ENCODE measurements at regions not wholly inside any gene's neighbourhood (a gene's known extent, or its start where the extent isn't known, plus 50 kb on each side); places are given as distances from the start of the nearest gene placed in this dataset.

DNA sequence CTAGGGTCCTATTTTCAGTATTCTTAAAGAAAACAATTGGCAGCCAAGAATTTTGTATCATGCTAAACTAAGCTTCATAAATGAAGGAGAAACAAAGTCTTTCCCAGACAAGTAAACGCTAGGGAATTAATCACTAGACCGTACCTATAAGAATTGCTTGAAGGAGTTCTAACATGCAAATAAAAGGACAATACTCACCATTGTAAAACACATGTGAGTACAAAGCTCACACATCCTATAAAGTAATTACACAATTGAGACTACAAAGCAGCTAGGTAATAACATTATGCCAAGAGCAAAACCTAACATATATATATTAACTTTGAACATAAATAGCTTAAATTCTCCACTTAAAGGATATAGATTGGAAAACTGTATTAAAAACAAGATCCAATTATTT lies 147.4 kb downstream of the FAM83B start:
- TF ChIP-seq, protein P1, sequence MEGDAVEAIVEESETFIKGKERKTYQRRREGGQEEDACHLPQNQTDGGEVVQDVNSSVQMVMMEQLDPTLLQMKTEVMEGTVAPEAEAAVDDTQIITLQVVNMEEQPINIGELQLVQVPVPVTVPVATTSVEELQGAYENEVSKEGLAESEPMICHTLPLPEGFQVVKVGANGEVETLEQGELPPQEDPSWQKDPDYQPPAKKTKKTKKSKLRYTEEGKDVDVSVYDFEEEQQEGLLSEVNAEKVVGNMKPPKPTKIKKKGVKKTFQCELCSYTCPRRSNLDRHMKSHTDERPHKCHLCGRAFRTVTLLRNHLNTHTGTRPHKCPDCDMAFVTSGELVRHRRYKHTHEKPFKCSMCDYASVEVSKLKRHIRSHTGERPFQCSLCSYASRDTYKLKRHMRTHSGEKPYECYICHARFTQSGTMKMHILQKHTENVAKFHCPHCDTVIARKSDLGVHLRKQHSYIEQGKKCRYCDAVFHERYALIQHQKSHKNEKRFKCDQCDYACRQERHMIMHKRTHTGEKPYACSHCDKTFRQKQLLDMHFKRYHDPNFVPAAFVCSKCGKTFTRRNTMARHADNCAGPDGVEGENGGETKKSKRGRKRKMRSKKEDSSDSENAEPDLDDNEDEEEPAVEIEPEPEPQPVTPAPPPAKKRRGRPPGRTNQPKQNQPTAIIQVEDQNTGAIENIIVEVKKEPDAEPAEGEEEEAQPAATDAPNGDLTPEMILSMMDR (IDR thresholded peaks at IDR 0.05), result no peak
- TF ChIP-seq POLR2A (IDR thresholded peaks at IDR 0.05) (no peak), POLR2AphosphoS5 (IDR thresholded peaks at IDR 0.05) (no peak)
